HG03095 (cell line): ENCODE measurements at regions not wholly inside any gene's neighbourhood (a gene's known extent, or its start where the extent isn't known, plus 50 kb on each side); places are given as distances from the start of the nearest gene placed in this dataset.
"Not testable (repeated sequence)": the region's sequence is repeated elsewhere in the genome, so short reads cannot be mapped to it uniquely, and the experiment has no call there.

Source experiments
- ATAC-seq: cut with Tn5 transposase; IDR thresholded peaks from one replicate; pipeline ENCODE4 v1.9.1; 2021; ENCODE audit warnings: moderate library complexity; ENCODE audit not compliant: unreplicated experiment

GRCh38 chr2:144749188-144749587 lies 229.3 kb upstream of the ZEB2 start:
- no peak for ATAC-seq

DNA sequence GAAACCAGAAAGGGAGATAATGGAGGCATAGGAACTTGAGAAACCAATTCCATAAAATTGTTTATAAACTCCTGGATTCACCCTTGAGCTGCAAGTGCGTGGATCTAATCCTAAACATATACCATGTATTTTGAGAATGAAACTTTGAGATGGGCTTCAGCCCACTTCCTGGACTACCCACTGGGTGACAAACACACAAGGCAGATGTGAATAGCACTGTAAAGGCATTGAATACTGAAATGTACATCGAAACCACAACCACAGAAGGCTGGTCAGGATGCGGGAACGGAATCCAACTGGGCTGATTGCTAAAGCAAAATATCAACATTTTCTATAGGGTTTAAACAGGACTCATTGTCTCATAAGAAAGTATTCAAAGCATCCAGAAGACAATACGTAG lies 228.5 kb upstream of the ZEB2 start:
- ATAC-seq, result no peak

- no peak for ATAC-seq
These were observed 227.7 kb upstream of the ZEB2 start for GRCh38 chr2:144747571-144747970.

DNA sequence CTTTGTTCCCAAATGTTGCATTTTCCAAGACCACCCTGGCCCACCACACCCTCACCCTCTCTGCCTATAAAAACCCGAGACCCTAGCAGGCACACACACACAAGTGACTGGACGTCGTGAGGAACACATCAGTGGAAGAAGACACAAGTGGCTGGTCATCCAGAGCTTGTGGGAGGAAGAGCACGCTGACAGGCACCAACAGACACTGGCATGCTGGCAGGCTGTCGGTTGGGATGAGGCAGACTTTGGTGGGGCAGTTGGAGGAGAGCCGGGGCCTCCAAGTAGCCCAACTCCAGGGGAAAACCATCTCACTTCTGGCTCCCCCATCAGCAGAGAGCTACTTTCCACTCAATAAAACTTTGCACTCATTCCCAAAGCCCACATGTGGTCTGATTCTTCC lies 225.5 kb upstream of the ZEB2 start:
- no peak for ATAC-seq

DNA sequence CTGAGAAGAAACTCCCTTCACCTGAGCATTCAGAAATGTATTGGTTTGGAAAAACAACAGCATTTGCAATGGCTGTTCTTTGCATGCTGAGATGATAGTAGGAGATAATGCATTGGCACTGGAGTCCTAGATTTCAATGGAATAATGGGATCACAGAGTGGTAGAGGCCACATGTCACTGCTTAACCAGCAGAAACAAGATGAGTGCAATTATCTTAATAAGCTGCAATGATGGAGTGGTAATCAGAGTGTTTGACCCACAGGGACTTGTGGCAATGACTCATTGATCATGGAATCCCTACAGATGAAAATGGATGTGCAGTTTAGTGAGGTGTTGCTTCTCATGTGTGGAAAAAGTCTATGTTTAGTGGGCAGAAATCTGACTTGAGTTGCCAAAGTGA lies 218.8 kb upstream of the ZEB2 start:
- ATAC-seq, result no peak

DNA sequence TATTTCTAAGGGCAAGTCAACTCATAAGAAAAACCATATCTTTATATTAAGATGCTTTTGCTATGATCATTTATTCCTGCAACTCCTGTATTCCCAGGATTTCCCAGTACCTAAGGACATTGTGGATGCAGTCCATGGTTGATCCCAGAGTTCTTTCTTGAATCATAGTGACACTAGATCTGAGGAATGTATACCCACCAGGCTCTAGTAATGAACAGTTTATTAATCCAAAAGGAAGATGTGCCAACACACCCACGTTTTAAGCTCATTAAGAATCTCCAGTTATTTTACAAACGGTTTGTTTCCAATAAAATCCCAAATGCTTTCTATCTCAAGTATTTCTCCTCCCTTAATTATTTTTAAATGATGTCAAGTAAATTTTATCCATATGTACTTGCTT lies 210.8 kb upstream of the ZEB2 start:
- no peak for ATAC-seq

DNA sequence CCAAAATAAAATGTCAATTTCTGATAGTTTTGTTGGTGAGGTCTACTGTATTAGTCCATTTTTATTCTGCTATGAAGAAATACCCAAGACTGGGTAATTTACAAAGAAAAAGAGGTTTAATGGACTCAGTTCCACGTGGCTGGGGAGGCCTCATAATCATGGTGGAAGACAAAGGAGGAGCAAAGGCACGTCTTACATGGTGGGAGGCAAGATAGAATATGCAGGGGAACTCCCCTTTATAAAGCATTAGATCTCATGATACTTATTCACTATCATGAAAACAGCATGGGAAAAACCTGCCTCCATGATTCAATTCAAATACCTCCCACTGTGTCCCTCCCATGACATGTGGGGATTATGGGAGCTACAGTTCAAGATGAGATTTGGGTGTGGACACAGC lies 204.5 kb upstream of the ZEB2 start:
- not testable (repeated sequence) for ATAC-seq

DNA sequence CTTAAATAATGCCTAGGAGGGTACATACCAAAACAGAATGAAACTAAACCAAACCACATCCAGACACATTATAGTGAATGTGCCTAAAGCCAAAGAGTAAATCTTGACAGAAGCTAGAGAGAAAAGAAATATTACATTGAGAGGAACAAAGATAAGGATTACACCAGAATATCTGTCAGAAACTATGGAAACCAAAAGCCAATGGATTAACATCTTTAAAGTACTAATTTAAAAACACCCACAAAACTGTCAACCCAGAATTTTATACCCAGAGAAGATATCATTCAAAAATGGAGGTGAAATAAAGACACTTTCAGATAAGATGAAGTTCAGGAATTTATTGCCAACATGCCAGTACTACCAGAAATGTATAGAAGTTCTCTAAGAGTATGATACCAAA lies 198.5 kb upstream of the ZEB2 start:
- no peak for ATAC-seq

DNA sequence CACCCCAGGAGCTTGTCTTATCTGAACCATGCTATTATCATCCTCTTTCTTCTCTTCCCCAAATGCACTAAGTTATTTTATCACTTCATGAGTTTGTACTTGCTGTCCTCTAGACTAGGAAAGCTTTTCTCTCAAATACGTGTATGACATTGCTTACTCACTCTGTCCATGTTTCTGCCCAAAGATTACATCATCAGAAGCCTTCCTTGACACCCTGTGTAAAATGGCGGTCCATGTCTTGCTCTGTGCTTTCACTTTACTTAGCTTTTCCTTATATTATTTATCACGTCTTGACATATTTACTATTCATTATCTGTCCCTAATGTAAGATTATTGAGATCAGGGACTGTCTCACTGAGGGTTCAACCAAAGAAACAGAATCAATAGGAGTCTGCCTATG lies 196.1 kb upstream of the ZEB2 start:
- no peak for ATAC-seq

- ATAC-seq, result no peak
These were observed 193.5 kb upstream of the ZEB2 start for GRCh38 chr2:144713410-144713809.

- ATAC-seq, result no peak
These were observed 192.6 kb upstream of the ZEB2 start for GRCh38 chr2:144712550-144712940.

DNA sequence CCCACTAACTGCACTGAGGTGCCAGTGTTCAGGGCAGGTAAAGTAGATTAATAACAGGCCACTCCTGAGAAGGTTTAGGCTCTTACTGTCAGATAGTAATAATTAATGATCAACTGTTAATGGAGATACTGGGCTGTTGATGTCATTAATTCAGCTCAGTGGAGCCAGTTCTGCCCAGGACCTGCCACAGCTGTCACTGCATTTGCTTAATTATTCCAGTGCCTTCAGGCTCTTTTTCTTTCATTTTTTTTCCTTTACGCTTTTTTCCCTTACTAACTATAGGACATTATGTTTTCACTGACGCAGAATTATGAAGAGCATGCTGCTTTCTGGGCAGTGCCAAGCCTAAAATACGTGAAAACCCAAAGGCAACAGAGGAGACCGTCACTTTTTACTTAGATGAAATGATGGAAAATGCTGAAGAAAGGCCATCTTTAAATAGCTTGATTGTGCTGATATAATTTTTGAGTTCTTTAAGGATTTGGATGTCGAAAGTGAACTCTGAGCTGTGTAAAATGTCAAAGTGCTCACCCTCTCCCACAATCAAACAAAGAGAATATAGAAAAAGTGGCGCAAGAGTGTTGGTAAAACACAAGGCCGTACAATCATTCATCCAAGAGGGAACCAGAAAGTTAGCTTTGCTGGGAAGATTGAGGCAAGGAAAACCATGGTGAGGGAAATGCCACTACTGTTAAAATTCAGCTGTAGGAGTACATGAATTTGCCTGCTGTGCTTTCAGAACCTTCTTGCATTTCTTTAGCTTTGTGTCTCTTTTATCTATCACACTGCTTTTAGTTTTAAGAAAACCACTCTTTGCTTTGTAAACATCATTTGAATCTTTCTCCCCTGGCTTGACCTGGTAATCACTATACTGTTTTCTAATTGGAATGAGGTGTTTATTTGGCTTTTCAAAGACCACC lies 192.0 kb upstream of the ZEB2 start:
- ATAC-seq, result no peak

GRCh38 chr2:144711084-144711483 lies 191.2 kb upstream of the ZEB2 start:
- ATAC-seq, result no peak

DNA sequence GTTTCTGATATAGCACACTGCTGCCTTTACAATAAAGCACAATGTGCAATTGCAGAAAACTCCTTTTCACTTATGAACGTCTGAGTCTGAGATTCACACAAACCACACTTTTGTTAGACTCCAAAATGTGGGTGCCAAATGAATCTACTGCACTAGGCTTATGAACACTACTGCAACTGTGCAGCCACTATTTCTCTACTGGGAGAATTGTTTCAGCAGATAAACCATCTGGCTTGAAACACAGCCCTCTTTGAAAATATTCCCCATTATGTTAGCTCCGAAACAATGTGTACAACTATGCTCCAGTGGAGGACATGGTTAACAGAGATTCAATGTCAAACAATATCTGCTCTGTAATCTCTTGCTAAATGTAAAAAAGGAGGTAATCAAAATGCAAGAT lies 188.7 kb upstream of the ZEB2 start:
- no peak for ATAC-seq

GRCh38 chr2:144707736-144708326 lies 187.9 kb upstream of the ZEB2 start:
- no peak for ATAC-seq

GRCh38 chr2:144706647-144707046 lies 186.7 kb upstream of the ZEB2 start:
- ATAC-seq, result no peak

GRCh38 chr2:144705328-144706245 lies 185.7 kb upstream of the ZEB2 start:
- no peak for ATAC-seq

- no peak for ATAC-seq
These were observed 184.8 kb upstream of the ZEB2 start for GRCh38 chr2:144704709-144705095.

- no peak for ATAC-seq
These were observed 184.2 kb upstream of the ZEB2 start for GRCh38 chr2:144703852-144704708.

DNA sequence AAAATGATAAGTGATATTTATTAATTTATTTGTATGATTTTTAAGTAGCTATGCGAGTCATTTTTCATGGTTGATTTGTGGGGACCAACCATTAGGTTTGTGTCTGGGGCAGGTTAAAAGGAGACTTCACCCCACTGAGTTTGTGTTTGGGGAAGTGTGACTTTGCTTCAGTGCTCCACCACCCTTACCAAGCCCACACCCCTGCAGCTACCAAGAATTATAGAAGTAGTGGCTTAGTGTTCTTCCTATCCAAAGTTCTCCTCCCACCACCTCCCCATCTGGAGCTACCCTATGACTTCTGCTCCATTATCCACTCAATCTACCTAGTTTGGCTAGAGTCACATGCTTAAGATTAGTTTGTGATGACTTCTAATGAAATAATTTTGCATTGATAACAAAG lies 182.1 kb upstream of the ZEB2 start:
- no peak for ATAC-seq

DNA sequence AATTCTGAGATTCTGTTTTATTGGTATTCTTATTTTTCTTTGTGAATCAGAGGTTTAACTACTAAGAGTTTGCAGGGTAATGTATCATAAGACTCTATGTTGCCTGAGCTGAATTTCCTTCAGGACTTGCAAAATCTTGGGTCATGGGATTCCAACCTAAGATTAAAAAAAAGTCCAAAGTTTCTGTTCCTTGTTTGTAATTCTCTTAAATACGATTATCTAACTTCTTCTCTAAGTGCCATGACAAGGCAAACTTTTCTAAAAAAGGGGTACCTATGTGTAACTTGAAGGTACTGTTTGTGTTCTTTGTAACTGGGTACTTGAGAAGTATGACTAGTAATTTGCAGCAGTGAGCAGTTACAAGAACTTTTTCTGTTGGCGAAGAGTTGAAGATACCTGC lies 181.3 kb upstream of the ZEB2 start:
- ATAC-seq, result no peak
